CD4-positive, alpha-beta T cell treated with Interleukin-4 for 4 hours (primary cell): ENCODE measurements at regions not wholly inside any gene's neighbourhood (a gene's known extent, or its start where the extent isn't known, plus 50 kb on each side); places are given as distances from the start of the nearest gene placed in this dataset.
A peak's percentile ranks its signal among the peaks of the same experiment; 100 is the strongest.
"Not testable (repeated sequence)": the region's sequence is repeated elsewhere in the genome, so short reads cannot be mapped to it uniquely, and the experiment has no call there.

ENCODE experiments used
- DNase-seq: peaks from one replicate; pipeline ENCODE4 v3.0.0-alpha.2; 2020

- no peak for DNase-seq
These were observed 50.7 kb upstream of the C12orf71 start for GRCh38 chr12:27133022-27133590.

GRCh38 chr12:27140478-27140969 is 58.1 kb upstream of the C12orf71 start:
- DNase-seq, result no peak

- peak; percentile 57 for DNase-seq
These were observed 59.8 kb upstream of the C12orf71 start for GRCh38 chr12:27142101-27142721.

- no peak for DNase-seq
These were observed 61.1 kb upstream of the C12orf71 start for GRCh38 chr12:27143256-27144069.

GRCh38 chr12:27145725-27146124 is 63.3 kb upstream of the C12orf71 start:
- not testable (repeated sequence) for DNase-seq

- no peak for DNase-seq
These were observed 66.0 kb upstream of the C12orf71 start for GRCh38 chr12:27148373-27148772.

GRCh38 chr12:27148791-27149190 is 66.4 kb upstream of the C12orf71 start:
- DNase-seq, result no peak

- no peak for DNase-seq
These were observed 69.1 kb upstream of the C12orf71 start for GRCh38 chr12:27151479-27151878.

- no peak for DNase-seq
These were observed 75.9 kb upstream of the C12orf71 start for GRCh38 chr12:27158297-27158696.

- no peak for DNase-seq
These were observed 79.3 kb upstream of the C12orf71 start for GRCh38 chr12:27161458-27162228.

- no peak for DNase-seq
These were observed 79.8 kb upstream of the C12orf71 start for GRCh38 chr12:27162229-27162537.

- DNase-seq, result no peak
These were observed 80.8 kb upstream of the C12orf71 start for GRCh38 chr12:27163048-27163715.

- no peak for DNase-seq
These were observed 80.2 kb upstream of the STK38L start for GRCh38 chr12:27163894-27164293.

- no peak for DNase-seq
These were observed 79.6 kb upstream of the STK38L start for GRCh38 chr12:27164330-27165040.

- DNase-seq, result not testable (repeated sequence)
These were observed 78.1 kb upstream of the STK38L start for GRCh38 chr12:27165958-27166357.

- not testable (repeated sequence) for DNase-seq
These were observed 72.6 kb upstream of the STK38L start for GRCh38 chr12:27171494-27171893.

GRCh38 chr12:27176765-27177164 is 67.3 kb upstream of the STK38L start:
- DNase-seq, result no peak

GRCh38 chr12:27177706-27178105 is 66.4 kb upstream of the STK38L start:
- DNase-seq, result no peak

- DNase-seq, result no peak
These were observed 65.8 kb upstream of the STK38L start for GRCh38 chr12:27178255-27178654.

GRCh38 chr12:27178723-27179399 is 65.2 kb upstream of the STK38L start:
- DNase-seq, result no peak
